DND-41 (cell line): ENCODE measurements at regions not wholly inside any gene's neighbourhood (a gene's known extent, or its start where the extent isn't known, plus 50 kb on each side); places are given as distances from the start of the nearest gene placed in this dataset.

Experiments
- CTCF ChIP-seq: IDR thresholded peaks from 2 replicates; pipeline ENCODE4 v1.5.1; 2012; ENCODE audit warnings: borderline replicate concordance, low read length, moderate library complexity, mild to moderate bottlenecking; ENCODE audit not compliant: poor library complexity, severe bottlenecking; ENCODE audit errors: extremely low read depth
- EZH2 ChIP-seq: IDR thresholded peaks from 3 replicates; pipeline ENCODE4 v1.6.1; 2012; ENCODE audit warnings: borderline replicate concordance, low read depth, mild to moderate bottlenecking, moderate library complexity, low read length, inconsistent platforms; ENCODE audit not compliant: severe bottlenecking

DNA sequence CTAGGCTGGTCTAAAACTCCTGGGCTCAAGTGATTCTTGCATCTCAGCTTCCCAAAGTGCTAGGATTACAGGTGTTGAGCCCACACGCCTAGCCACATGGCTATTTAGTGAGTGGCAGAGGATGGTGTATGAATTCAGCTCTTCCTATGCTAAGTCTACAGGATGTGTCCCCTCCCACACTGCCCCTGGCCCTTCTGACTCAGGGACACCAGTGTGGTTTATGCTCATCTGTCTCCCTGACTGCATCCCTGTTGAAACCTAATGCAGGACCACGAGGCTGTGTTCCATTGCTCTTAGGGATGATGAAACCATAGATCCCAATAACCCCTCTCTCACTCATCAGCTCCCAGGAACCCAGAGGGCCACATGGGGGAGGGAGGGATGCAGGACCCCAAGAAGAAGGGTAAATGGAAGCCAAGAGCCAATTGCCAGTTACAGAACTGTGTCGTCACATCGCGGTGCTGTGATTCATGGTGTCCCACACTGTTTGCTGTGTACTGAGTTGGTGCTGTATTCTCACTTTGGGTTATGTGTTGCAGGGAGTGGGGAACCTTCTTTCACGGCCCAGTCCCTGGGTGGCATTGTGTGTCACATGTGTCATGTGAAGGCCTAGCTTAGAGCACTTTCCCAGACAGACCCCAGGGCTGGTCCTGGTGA is 102.9 kb upstream of the HAAO start:
- TF ChIP-seq CTCF (no peak), EZH2 (no peak)
